ENCODE measurements at regions not wholly inside any gene's neighbourhood (a gene's known extent, or its start where the extent isn't known, plus 50 kb on each side); places are given as distances from the start of the nearest gene placed in this dataset.

- DNase-seq (ENCODE audit: low read depth): no peak
- no peak overlapping the region for H3K4me3 ChIP-seq (replicated peaks; ENCODE audit: low read depth, low read length)
- TF ChIP-seq CTCF (IDR thresholded peaks at IDR 0.05; ENCODE audit: low read length, missing control alignments): no peak
Observed at GRCh38 chr2:446303-446874, 158.5 kb upstream of the ALKAL2 start.

- H3K4me3 ChIP-seq (replicated peaks; ENCODE audit: low read depth, low read length): no peak overlapping the region
- no peak for TF ChIP-seq CTCF (IDR thresholded peaks at IDR 0.05; ENCODE audit: low read length, missing control alignments)
- no peak for DNase-seq (ENCODE audit: low read depth)
Observed at GRCh38 chr2:445896-446295, 158.0 kb upstream of the ALKAL2 start.

GRCh38 chr2:444937-445884 is 157.3 kb upstream of the ALKAL2 start:
- H3K4me3 ChIP-seq (replicated peaks; ENCODE audit: low read depth, low read length): no peak overlapping the region
- no peak for DNase-seq (ENCODE audit: low read depth)
- no peak for TF ChIP-seq CTCF (IDR thresholded peaks at IDR 0.05; ENCODE audit: low read length, missing control alignments)

GRCh38 chr2:443741-444140 is 155.8 kb upstream of the ALKAL2 start:
- H3K4me3 ChIP-seq (replicated peaks; ENCODE audit: low read depth, low read length): no peak overlapping the region
- no peak for TF ChIP-seq CTCF (IDR thresholded peaks at IDR 0.05; ENCODE audit: low read length, missing control alignments)
- no peak for DNase-seq (ENCODE audit: low read depth)

- no peak overlapping the region for H3K4me3 ChIP-seq (replicated peaks; ENCODE audit: low read depth, low read length)
- TF ChIP-seq CTCF (IDR thresholded peaks at IDR 0.05; ENCODE audit: low read length, missing control alignments): no peak
- no peak for DNase-seq (ENCODE audit: low read depth)
Observed at GRCh38 chr2:443216-443615, 155.3 kb upstream of the ALKAL2 start.

GRCh38 chr2:441258-442022 is 153.5 kb upstream of the ALKAL2 start:
- DNase-seq (ENCODE audit: low read depth): no peak
- no peak overlapping the region for H3K4me3 ChIP-seq (replicated peaks; ENCODE audit: low read depth, low read length)
- no peak for TF ChIP-seq CTCF (IDR thresholded peaks at IDR 0.05; ENCODE audit: low read length, missing control alignments)

Data from fibroblast of pulmonary artery (primary cell).